Activated CD4-positive, alpha-beta T cell treated with anti-CD3 and anti-CD28 coated beads, Interleukin-2, amount 10 ng/mL, durations not matched to agents 7 days and 5 days (primary cell): ENCODE measurements at regions not wholly inside any gene's neighbourhood (a gene's known extent, or its start where the extent isn't known, plus 50 kb on each side); places are given as distances from the start of the nearest gene placed in this dataset.

ENCODE experiments used
- CTCF ChIA-PET: fragments of 350-600 bp; sonication (Branson Sonifier 250); formaldehyde crosslinking; loops from one replicate; lab custom pipeline; 2021; ENCODE audit warnings: antibody characterized with exemption; lab: Charles Lee
- POLR2A ChIA-PET: fragments of 350-600 bp; sonication (Branson Sonifier 250); formaldehyde crosslinking; loops from one replicate; lab custom pipeline; 2021; ENCODE audit warnings: antibody characterized with exemption; lab: Charles Lee
- DNase-seq: peaks from one replicate; pipeline ENCODE4 v3.0.0-alpha.2; 2020
- H3K27ac Mint-ChIP-seq: one replicate; pipeline ENCODE4 v1.8.0; 2021; ENCODE audit warnings: mild to moderate bottlenecking, moderate library complexity, mixed read lengths
- H3K27me3 Mint-ChIP-seq: one replicate; pipeline ENCODE4 v1.8.0; 2021; ENCODE audit warnings: mixed read lengths
- H3K36me3 Mint-ChIP-seq: one replicate; pipeline ENCODE4 v1.8.0; 2021; ENCODE audit warnings: low read depth, mixed read lengths
- H3K4me1 Mint-ChIP-seq: one replicate; pipeline ENCODE4 v1.8.0; 2021; ENCODE audit warnings: mixed read lengths
- H3K4me3 Mint-ChIP-seq: one replicate; pipeline ENCODE4 v1.8.0; 2021; ENCODE audit warnings: mild to moderate bottlenecking, moderate library complexity, mixed read lengths
- H3K9me3 Mint-ChIP-seq: one replicate; pipeline ENCODE4 v1.8.0; 2021; ENCODE audit warnings: mixed read lengths

DNA sequence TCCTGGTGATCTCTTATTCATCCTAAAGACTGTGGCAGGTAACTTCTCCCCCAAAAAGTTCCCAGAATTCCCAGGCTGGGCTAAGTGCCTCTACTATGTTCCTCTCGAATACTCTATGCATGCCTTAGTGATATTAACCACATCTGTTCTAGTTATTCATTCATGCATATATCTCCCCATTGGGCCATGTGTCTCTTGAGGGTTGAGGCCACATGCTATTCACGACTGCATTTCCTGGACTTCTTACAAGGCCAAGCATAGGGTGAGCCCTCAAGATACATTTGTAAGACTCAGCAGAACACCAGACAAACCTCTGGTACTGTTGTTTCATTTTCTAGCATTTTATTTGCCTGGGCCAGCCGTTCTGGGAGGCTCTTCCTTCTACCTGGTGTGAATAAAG, 117.0 kb downstream of the EN1 start:
- H3K36me3 Mint-ChIP-seq = no peaks in the 10 kb centered on the region
- CTCF ChIA-PET = no interaction called here
- POLR2A ChIA-PET = no interaction called here
- H3K9me3 Mint-ChIP-seq = no peaks in the 10 kb centered on the region
- DNase-seq = no peak
- no peak overlapping the region for H3K4me3 Mint-ChIP-seq
- H3K27me3 Mint-ChIP-seq = peaks cover 3% of the 10 kb centered on the region
- H3K4me1 Mint-ChIP-seq = no peaks in the 10 kb centered on the region
- H3K27ac Mint-ChIP-seq = no peak overlapping the region

DNA sequence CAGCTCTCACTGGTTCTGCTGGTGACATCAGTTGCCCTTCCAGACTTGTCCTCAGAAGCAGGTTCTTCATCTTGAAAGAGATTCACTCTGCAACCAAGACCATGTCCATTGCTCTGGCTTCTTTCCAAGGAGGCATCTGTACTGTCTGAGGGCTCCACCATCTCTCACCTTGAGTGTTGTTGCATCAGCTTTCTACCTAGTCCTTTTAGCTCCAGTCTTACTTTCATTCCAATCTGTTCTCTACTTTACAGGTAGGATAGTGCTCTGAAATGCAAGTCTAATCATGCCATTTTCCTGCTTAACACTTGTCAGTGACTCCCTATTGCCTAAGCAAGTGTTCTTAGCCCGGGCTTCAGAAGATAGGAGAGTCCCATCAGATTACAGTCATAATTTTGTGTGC, 117.7 kb downstream of the EN1 start:
- DNase-seq = no peak
- no peaks in the 10 kb centered on the region for H3K36me3 Mint-ChIP-seq
- CTCF ChIA-PET = interaction anchor here (0.6 kb wide), 1 partner anchor 12 kb away, joined by 3 read pairs; no protein-coding TSS in a partner anchor
- POLR2A ChIA-PET = no interaction called here
- H3K27me3 Mint-ChIP-seq = peaks cover 3% of the 10 kb centered on the region
- no peak overlapping the region for H3K4me3 Mint-ChIP-seq
- no peak overlapping the region for H3K27ac Mint-ChIP-seq
- no peaks in the 10 kb centered on the region for H3K4me1 Mint-ChIP-seq
- no peaks in the 10 kb centered on the region for H3K9me3 Mint-ChIP-seq

DNA sequence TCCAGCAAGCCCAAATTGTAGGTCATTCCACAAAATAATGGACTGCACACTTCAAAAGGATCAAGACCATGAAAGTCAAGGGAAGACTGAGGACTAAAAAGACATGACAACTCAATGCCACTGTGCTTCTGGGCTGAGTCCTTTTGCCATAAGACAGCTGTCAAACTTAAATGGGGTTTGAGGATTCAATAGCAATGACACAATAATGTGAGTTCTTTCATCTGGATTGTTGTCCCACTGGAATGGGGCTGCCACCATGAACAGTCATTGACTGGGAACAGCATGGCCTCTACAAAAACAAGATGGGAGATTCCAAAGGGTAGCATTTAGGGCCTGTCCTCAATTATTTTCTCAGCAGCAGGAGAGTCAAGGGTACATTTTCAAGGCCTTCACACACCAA, 118.5 kb downstream of the EN1 start:
- ChIA-PET CTCF (no interaction called here), POLR2A (no interaction called here)
- DNase-seq = no peak
- no peaks in the 10 kb centered on the region for H3K9me3 Mint-ChIP-seq
- H3K27ac Mint-ChIP-seq = no peak overlapping the region
- H3K36me3 Mint-ChIP-seq = no peaks in the 10 kb centered on the region
- H3K4me3 Mint-ChIP-seq = no peak overlapping the region
- H3K27me3 Mint-ChIP-seq = peaks cover 3% of the 10 kb centered on the region
- H3K4me1 Mint-ChIP-seq = no peaks in the 10 kb centered on the region

DNA sequence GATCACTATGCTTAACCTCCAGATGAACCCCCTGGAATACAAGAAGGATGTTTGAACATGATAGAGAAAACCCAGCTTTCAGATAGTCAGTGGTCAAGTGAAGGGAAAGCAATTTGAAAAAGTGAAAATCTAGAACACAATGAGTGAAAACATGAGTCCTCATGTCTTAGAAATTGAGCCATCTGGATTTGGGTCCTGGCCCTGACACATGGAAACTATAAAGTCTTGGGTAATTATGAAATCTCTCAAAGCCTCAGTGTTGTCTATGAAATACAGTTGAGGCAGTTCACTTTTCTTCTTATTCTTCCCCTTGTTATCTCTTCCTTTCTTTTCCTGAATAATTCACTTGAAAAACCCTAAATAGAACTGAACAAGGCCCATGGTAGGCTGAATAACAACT, 120.6 kb downstream of the EN1 start:
- Mint-ChIP-seq H3K36me3 (no peaks in the 10 kb centered on the region), H3K4me1 (no peaks in the 10 kb centered on the region), H3K27ac (no peak overlapping the region), H3K9me3 (no peaks in the 10 kb centered on the region), H3K4me3 (no peak overlapping the region), H3K27me3 (peaks cover 3% of the 10 kb centered on the region)
- no peak for DNase-seq
- POLR2A ChIA-PET = no interaction called here
- CTCF ChIA-PET = no interaction called here

DNA sequence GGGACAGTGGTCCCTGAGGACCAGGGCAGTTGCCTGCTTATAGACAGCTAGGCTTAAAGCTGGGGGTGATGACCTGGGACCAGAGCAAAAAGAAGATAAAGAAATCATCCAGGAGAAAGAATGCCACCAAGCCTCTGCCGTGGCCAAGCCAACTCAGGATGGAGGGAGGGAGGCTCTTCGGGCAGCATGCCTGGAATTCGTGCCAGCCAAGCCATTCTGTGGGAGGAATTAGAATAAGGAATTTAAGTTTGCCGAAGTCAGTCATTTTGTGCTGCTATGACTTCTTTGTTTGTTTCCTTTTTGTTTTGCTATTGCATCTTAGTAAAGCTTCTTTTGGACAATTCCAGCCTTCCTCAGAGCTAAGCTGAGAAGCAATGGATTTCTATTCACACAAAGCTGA, 124.1 kb downstream of the EN1 start:
- no peak overlapping the region for H3K4me3 Mint-ChIP-seq
- no peaks in the 10 kb centered on the region for H3K4me1 Mint-ChIP-seq
- POLR2A ChIA-PET = no interaction called here
- H3K27ac Mint-ChIP-seq = no peak overlapping the region
- no peak for DNase-seq
- CTCF ChIA-PET = no interaction called here
- H3K27me3 Mint-ChIP-seq = no peaks in the 10 kb centered on the region
- H3K36me3 Mint-ChIP-seq = no peaks in the 10 kb centered on the region
- H3K9me3 Mint-ChIP-seq = no peaks in the 10 kb centered on the region

DNA sequence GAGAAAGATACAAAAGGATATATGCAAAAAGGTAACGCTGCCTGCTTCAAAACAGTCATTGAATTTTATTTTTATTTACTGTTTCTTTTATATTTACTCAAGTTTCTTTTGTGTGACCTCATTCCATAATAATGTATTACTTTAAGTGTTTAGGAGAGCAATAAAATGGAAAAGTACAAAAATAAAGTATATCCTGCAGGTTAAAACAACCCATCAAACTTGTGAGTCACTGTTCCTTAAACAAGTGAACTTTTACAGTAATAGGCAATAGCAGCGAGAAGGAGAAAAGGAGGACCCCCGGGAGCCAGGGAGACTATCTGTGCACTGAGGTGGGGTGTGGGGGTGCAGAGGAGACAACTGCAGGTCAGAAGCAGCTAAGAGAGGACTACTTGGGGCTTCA, 124.5 kb downstream of the EN1 start:
- no peak overlapping the region for H3K4me3 Mint-ChIP-seq
- H3K9me3 Mint-ChIP-seq = no peaks in the 10 kb centered on the region
- ChIA-PET POLR2A (no interaction called here), CTCF (no interaction called here)
- H3K27me3 Mint-ChIP-seq = no peaks in the 10 kb centered on the region
- no peak overlapping the region for H3K27ac Mint-ChIP-seq
- H3K36me3 Mint-ChIP-seq = no peaks in the 10 kb centered on the region
- DNase-seq = no peak
- H3K4me1 Mint-ChIP-seq = no peaks in the 10 kb centered on the region

DNA sequence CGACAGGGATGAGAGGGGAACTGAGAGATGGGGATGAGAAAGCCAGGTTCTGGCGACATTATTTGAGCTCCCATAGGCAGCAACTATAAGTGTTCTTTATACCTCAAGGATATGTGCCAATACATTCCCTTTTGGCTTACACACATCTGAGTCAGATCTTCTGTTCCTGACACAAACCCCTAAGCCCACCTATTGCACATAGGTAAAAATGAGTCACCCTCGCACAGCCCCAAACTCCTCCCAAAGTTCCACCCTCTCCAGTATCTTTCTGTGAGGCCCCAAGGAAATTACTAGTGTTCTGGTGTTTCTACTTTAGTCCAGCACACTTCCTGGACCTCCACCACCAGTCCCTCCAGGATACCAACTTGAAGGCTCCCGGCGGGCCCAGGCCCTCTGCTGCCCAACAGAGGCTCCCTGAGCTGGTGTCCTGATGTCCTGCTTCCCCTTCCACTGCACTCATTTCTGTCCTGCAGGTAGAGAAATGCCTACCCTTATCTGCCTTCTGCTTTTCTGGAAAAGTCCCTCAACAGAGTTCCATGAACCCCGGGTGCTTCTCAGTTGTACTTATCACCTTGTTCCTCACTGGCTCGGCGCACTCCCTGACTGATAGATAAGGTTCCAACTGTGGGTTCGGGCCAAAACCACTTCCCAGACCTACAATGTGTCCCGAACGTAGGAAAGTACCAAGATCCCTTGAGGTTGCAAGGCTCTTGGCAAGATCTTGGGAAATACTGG, 125.5 kb downstream of the EN1 start:
- H3K27ac Mint-ChIP-seq = no peak overlapping the region
- H3K36me3 Mint-ChIP-seq = no peaks in the 10 kb centered on the region
- no peak overlapping the region for H3K4me3 Mint-ChIP-seq
- POLR2A ChIA-PET = no interaction called here
- no peaks in the 10 kb centered on the region for H3K27me3 Mint-ChIP-seq
- H3K4me1 Mint-ChIP-seq = no peaks in the 10 kb centered on the region
- H3K9me3 Mint-ChIP-seq = no peaks in the 10 kb centered on the region
- no peak for DNase-seq
- CTCF ChIA-PET = no interaction called here

DNA sequence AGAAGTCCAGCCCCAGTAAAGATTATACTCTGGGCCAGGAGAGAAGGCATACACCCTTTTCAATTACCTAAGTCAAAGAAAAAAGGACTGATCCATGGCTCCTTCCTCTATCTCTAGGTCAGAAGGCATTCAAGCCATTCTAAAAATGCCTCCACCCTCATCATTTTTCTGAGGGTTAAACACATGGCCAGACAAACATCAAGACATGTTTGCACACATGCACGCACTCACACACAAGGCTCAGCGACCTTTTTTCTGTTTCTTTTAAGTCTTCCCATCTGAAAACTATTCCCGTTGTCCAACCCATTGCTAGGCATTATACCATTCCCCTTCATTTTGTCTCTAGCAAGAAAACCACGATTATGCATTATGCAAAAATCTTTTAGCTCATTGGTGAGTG, 126.6 kb downstream of the EN1 start:
- Mint-ChIP-seq H3K27ac (no peak overlapping the region), H3K36me3 (no peaks in the 10 kb centered on the region), H3K4me3 (no peak overlapping the region), H3K4me1 (no peaks in the 10 kb centered on the region), H3K27me3 (no peaks in the 10 kb centered on the region), H3K9me3 (no peaks in the 10 kb centered on the region)
- DNase-seq = no peak
- POLR2A ChIA-PET = no interaction called here
- CTCF ChIA-PET = no interaction called here

DNA sequence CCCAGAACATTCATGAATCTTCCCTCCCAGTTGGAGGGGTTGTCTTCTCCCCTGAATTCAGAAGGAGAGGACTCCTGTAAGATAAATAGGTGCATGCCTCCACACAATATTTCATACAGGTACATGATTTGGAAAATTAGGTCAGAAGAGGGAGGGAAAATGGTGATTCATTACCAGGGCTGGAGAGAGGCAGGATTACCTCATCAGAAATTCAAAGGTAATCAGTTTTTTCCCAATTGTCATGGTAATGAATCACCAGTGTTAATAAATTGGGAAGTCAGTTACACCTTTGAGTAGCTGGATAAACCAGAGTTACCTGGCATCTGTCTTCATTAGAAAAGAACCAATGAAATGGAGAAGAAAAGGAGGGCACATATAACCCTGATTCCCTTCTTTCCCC, 128.5 kb downstream of the EN1 start:
- Mint-ChIP-seq H3K27ac (no peak overlapping the region), H3K36me3 (no peaks in the 10 kb centered on the region), H3K4me1 (no peaks in the 10 kb centered on the region), H3K27me3 (no peaks in the 10 kb centered on the region), H3K4me3 (no peak overlapping the region), H3K9me3 (no peaks in the 10 kb centered on the region)
- no peak for DNase-seq
- POLR2A ChIA-PET = no interaction called here
- CTCF ChIA-PET = no interaction called here

DNA sequence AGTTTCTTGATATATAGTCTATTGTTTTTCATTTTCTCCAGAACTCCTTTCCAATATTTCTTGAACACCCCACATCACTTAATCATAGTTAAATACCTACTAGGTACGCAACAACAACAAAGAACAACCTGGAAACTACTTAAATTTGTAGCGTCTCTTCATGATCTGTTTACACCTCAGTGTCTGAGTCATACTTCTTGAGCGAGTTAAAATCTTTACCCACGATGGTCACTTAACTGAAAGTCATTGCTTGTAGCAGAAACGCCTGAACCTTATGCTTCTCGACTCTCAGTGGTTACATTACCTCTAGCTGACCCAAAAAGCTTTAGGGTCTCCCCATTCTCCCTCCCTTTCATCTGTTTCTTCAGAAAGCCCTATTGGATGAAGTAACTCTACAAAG, 131.3 kb downstream of the EN1 start:
- Mint-ChIP-seq H3K4me1 (no peaks in the 10 kb centered on the region), H3K27me3 (no peaks in the 10 kb centered on the region), H3K4me3 (no peak overlapping the region), H3K27ac (no peak overlapping the region), H3K9me3 (no peaks in the 10 kb centered on the region), H3K36me3 (no peaks in the 10 kb centered on the region)
- ChIA-PET POLR2A (no interaction called here), CTCF (no interaction called here)
- no peak for DNase-seq

DNA sequence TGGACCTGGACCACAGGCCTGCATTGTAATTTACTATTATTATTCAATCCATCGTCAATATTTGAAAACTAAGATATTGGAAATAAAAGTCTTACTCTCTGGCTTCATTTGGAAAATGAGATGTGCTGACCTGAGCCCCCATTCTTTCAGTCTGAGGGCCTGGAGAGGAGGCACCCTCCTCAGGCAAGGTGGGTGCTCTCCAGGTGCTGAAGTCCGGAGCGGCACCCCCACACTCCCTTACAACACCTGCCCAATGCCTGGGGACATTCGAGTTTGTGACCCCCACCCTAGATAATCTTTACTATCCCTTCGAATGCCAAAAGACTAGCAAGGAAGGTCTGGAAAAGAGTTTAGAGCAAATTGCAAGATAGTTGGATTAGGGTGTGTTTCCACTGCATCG, 133.3 kb downstream of the EN1 start:
- no peak overlapping the region for H3K27ac Mint-ChIP-seq
- H3K36me3 Mint-ChIP-seq = no peaks in the 10 kb centered on the region
- DNase-seq = no peak
- ChIA-PET POLR2A (no interaction called here), CTCF (no interaction called here)
- H3K4me1 Mint-ChIP-seq = no peaks in the 10 kb centered on the region
- H3K4me3 Mint-ChIP-seq = no peak overlapping the region
- no peaks in the 10 kb centered on the region for H3K27me3 Mint-ChIP-seq
- H3K9me3 Mint-ChIP-seq = no peaks in the 10 kb centered on the region

DNA sequence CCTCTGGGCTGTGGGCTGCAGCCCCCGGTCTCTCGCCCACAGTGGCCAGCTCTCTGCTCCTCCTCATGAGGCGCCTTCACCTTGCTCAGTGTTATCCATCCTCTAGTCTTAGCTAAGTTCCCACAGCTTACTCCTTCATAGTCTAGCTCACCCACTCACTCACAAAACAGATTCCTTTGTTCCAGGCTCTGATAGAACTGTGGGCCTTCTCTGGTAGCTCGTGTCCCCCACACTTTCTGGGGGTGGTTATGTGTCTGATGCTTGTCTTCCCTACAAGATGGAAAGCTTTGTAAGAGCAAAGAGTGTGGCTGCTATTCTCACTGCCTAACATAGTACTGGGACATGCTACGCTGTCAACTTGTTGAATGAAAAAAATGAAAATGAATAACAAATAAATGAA, 135.8 kb downstream of the EN1 start:
- H3K4me3 Mint-ChIP-seq = no peak overlapping the region
- ChIA-PET CTCF (no interaction called here), POLR2A (no interaction called here)
- no peaks in the 10 kb centered on the region for H3K36me3 Mint-ChIP-seq
- H3K9me3 Mint-ChIP-seq = no peaks in the 10 kb centered on the region
- no peak for DNase-seq
- H3K27ac Mint-ChIP-seq = no peak overlapping the region
- H3K27me3 Mint-ChIP-seq = no peaks in the 10 kb centered on the region
- no peaks in the 10 kb centered on the region for H3K4me1 Mint-ChIP-seq

DNA sequence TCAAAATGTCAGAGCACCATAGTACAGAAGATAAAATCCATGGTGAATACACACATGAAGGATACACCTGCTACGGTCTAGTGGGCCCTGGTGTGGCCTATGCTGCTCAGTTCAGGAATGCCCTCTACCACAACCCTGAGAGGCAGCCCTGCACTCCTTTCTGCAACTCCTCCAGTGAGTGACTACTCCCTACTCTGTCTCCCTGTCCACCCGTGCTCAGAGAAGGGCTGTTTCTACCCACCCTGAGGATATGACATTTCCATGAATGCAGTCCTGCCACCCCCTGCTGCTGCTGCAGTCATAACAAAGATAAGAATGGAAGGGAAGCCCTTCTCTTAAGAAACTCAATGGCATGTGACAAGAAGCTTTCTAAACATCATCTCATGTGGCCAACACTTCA, 137.0 kb downstream of the EN1 start:
- H3K4me1 Mint-ChIP-seq = no peaks in the 10 kb centered on the region
- no peaks in the 10 kb centered on the region for H3K9me3 Mint-ChIP-seq
- H3K36me3 Mint-ChIP-seq = no peaks in the 10 kb centered on the region
- H3K27me3 Mint-ChIP-seq = no peaks in the 10 kb centered on the region
- ChIA-PET CTCF (no interaction called here), POLR2A (no interaction called here)
- H3K4me3 Mint-ChIP-seq = no peak overlapping the region
- DNase-seq = no peak
- H3K27ac Mint-ChIP-seq = no peak overlapping the region

DNA sequence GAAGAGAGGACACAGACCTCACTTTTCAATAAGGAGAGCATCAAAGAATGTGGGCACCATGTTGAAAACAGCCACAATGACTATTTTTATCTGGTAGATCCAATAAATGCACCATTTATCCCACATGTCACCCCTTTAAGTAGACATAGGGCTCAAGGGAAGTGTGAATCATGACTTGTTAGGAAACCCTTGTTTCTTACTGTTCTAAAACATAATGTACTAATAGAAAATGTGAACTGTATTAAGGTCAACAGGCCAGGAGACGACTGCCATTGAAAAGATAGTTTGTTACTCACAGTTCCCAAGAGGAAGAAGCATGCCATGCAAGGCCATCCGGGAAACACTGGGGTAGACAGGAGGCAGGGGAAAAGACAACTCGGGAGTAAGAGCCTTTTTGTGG, 137.7 kb downstream of the EN1 start:
- no peaks in the 10 kb centered on the region for H3K9me3 Mint-ChIP-seq
- no peak overlapping the region for H3K4me3 Mint-ChIP-seq
- ChIA-PET CTCF (interaction anchor here (0.6 kb wide), 1 partner anchor 162 kb away, joined by 3 read pairs; no protein-coding TSS in a partner anchor), POLR2A (no interaction called here)
- no peaks in the 10 kb centered on the region for H3K27me3 Mint-ChIP-seq
- no peak for DNase-seq
- no peaks in the 10 kb centered on the region for H3K4me1 Mint-ChIP-seq
- no peak overlapping the region for H3K27ac Mint-ChIP-seq
- H3K36me3 Mint-ChIP-seq = no peaks in the 10 kb centered on the region
